Adrenal gland (tissue), 9 donors: ENCODE measurements at regions not wholly inside any gene's neighbourhood (a gene's known extent, or its start where the extent isn't known, plus 50 kb on each side); places are given as distances from the start of the nearest gene placed in this dataset.

Source experiments
- DNase-seq, 7 donors: peaks; one replicate each; pipeline ENCODE4 v3.0.0-alpha.2; 2019 to 2020
- H3K27ac ChIP-seq, 5 donors: fragments of 200-600 bp; sonication (generic) in 4 of 5; 1 replicate in 3 of 5; 2 replicates in 2 of 5; pipeline versions ENCODE4 v1.5.1 to v1.8.0; 2016 to 2020; ENCODE audit warnings: mild to moderate bottlenecking in 1 of 5
- H3K27me3 ChIP-seq: fragments of 200-600 bp; 2 replicates; pipeline ENCODE4 v1.8.0; 2021
- H3K36me3 ChIP-seq, 2 donors: fragments of 200-600 bp; replicated peaks in 1 of 2; 1 replicate in 1 of 2; 2 replicates in 1 of 2; pipeline versions ENCODE4 v1.5.1 to v1.8.0; 2018 to 2022
- H3K4me1 ChIP-seq, 2 donors: fragments of 200-600 bp; replicated peaks in 1 of 2; 1 replicate in 1 of 2; 2 replicates in 1 of 2; pipeline versions ENCODE4 v1.5.1 to v1.8.0; 2018 to 2021
- H3K4me3 ChIP-seq, 4 donors: fragments of 200-600 bp; sonication (generic) in 3 of 4; one replicate each; pipeline ENCODE4 v1.5.1; 2016 to 2018
- H3K9me3 ChIP-seq, 3 donors: fragments of 200-600 bp; sonication (generic) in 1 of 3; replicated peaks in 1 of 3; 1 replicate in 2 of 3; 2 replicates in 1 of 3; pipeline versions ENCODE4 v1.5.1 to v1.8.0; 2016 to 2021
- POLR2A ChIP-seq, 2 donors: fragments of 450-650 bp; IDR thresholded peaks; one replicate each; pipeline ENCODE4 v1.6.1; 2017; ENCODE audit warnings: antibody characterized with exemption in 2 of 2, mild to moderate bottlenecking in 2 of 2, moderate library complexity in 1 of 2
- WGBS, 4 donors: extraction: QIAGEN DNeasy Blood & Tissue Kit in 2 of 4; methylation state at CpG; one replicate each; pipeline versions ENCODE4 v1.1.5 to v1.1.7; 2013 to 2017; 5-methylcytosine and 5-hydroxymethylcytosine counted together
- intact Hi-C, 2 donors: fragments of 100-400 bp; cut with DNase I; formaldehyde crosslinking; loops; one replicate each; pipeline versions ENCODE4 v1.14.1 to v1.15.0; 2022 to 2023
- TF ChIP-seq, protein P1 (sequence below), 6 experiments: fragments of 450-650 bp in 4 of 6; fragments of 200-600 bp in 2 of 6; sonication (generic) in 1 of 6; IDR thresholded peaks; 1 replicate in 5 of 6; 2 replicates in 1 of 6; pipeline versions ENCODE4 v1.5.1 to v1.8.0; 2016 to 2021; ENCODE audit warnings: antibody characterized with exemption in 6 of 6, mild to moderate bottlenecking in 2 of 6, moderate library complexity in 1 of 6
- donor health status: healthy with polysubstance abuse.
- donor health status: Bipolar disorder and iron deficiency.
- donor health status: DM: yes; HTN: yes; CAD: no.
- donor health status: DM: no; HTN: no; CAD: no.
- donor health status: DM: no; HTN: no; CAD: no.

DNA sequence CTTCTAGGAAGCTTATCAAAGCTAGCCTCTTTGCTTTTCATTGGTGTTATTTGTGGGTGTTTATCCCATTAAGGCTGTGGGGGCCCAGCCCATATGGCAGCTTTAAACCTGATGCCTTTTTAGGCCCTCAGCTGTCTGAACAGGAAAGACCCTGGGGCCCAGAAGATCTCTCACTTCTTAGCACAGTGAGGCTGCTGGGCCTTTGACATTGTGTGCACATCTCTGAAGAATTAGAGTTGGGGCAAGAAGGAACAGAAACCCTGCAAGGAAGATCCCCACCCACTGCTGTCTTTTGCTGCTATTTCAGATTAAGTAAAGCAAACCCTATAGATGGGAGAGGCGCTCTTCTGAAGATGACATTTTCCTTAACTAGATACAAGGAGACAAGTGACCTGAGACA, 250.0 kb downstream of the SMAD2 start:
- H3K36me3 ChIP-seq = no peaks in the 10 kb centered on the region
- intact Hi-C loops = no loop called here

DNA sequence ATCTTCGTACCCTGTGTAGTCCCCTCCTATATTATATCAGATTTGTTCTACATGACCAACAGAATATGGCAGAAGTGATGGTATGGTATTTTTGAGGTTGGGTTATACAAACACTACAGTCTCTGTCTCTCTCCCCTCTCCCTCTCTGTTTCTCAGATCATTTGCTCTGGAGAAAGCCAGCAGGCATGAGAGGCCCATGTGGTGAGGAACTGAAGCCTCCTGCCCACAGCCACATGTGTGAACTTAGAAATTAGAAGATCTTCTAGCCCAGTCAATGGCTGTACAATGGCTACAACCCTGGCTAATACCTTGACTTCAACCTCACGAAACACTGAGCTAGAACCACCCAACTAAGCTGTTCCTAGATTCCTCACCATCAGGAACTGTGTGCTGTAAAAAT, 250.6 kb downstream of the SMAD2 start:
- Histone ChIP-seq H3K4me3 (no peak overlapping the region), H3K4me1 (no peaks in the 10 kb centered on the region), H3K27me3 (no peaks in the 10 kb centered on the region), H3K9me3 (no peaks in the 10 kb centered on the region), H3K27ac (no peak overlapping the region), H3K36me3 (no peaks in the 10 kb centered on the region)
- 81 to 96% (median 90%) methylated on average over 2 of the region's 2 CpGs for WGBS, 4 donors
- intact Hi-C loops = no loop called here
- TF ChIP-seq, protein P1, sequence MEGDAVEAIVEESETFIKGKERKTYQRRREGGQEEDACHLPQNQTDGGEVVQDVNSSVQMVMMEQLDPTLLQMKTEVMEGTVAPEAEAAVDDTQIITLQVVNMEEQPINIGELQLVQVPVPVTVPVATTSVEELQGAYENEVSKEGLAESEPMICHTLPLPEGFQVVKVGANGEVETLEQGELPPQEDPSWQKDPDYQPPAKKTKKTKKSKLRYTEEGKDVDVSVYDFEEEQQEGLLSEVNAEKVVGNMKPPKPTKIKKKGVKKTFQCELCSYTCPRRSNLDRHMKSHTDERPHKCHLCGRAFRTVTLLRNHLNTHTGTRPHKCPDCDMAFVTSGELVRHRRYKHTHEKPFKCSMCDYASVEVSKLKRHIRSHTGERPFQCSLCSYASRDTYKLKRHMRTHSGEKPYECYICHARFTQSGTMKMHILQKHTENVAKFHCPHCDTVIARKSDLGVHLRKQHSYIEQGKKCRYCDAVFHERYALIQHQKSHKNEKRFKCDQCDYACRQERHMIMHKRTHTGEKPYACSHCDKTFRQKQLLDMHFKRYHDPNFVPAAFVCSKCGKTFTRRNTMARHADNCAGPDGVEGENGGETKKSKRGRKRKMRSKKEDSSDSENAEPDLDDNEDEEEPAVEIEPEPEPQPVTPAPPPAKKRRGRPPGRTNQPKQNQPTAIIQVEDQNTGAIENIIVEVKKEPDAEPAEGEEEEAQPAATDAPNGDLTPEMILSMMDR (IDR thresholded peaks at IDR 0.05) = no peak
- no peak for TF ChIP-seq POLR2A (IDR thresholded peaks at IDR 0.05)
- no peak for DNase-seq

More for the DNA sequence above, 250.0 kb downstream of the SMAD2 start:
- Histone ChIP-seq H3K4me1 (no peaks in the 10 kb centered on the region), H3K9me3 (no peaks in the 10 kb centered on the region), H3K27me3 (no peaks in the 10 kb centered on the region), H3K4me3 (no peak overlapping the region), H3K27ac (no peak overlapping the region)
- DNase-seq = no peak
- TF ChIP-seq POLR2A (IDR thresholded peaks at IDR 0.05) = no peak
- TF ChIP-seq, protein P1 (IDR thresholded peaks at IDR 0.05) = no peak
- WGBS, 4 donors = 82 to 94% (median 92%) methylated on average over 1 of the region's 1 CpG

DNA sequence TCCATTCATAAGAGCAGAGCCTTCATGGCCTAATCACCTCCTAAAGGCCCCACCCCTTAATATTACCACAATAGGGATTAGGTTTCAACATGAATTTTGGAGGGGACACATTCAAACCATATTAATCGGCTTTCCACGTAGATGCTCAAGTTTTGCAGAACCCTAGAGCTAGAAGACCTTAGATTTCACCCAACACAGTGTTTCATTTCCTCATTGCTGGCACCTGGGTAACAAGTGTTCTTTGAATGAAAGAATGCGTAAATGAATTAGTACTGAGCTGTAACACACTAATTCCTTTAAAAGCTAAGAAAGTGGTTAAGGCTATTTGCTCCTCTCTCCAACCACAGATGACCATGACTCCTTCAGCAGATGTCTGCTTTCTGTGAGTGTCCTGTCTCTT, 252.5 kb downstream of the SMAD2 start:
- WGBS, 4 donors = 84 to 96% (median 89%) methylated on average over 3 of the region's 3 CpGs
- H3K36me3 ChIP-seq = no peaks in the 10 kb centered on the region
- no peak overlapping the region for H3K27ac ChIP-seq
- intact Hi-C loops = no loop called here
- no peaks in the 10 kb centered on the region for H3K27me3 ChIP-seq
- H3K9me3 ChIP-seq = no peaks in the 10 kb centered on the region
- DNase-seq = no peak
- H3K4me3 ChIP-seq = no peak overlapping the region
- no peaks in the 10 kb centered on the region for H3K4me1 ChIP-seq
- TF ChIP-seq, protein P1 (IDR thresholded peaks at IDR 0.05) = no peak
- TF ChIP-seq POLR2A (IDR thresholded peaks at IDR 0.05) = no peak

DNA sequence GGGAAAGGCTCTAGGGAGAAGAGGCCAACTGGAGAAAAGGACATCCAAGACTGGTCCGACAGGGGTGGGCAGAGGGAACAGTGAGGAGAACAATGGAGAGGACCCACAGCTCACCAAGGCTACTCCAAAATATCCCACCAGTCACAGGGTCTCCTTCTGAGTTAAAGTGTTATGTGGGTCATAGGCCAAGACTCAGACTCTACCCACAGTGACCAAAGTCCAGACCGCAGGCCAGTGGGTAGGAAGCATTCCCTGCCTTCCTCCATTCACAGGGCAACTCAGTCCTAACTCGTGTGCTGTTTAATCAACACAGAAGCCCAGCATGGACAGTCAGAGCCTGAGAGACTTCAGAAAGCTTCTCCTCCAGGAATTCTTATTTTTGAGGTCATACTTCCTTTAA, 260.6 kb downstream of the SMAD2 start:
- Histone ChIP-seq H3K4me1 (no peaks in the 10 kb centered on the region), H3K36me3 (no peaks in the 10 kb centered on the region), H3K27me3 (no peaks in the 10 kb centered on the region), H3K9me3 (no peaks in the 10 kb centered on the region), H3K4me3 (no peak overlapping the region), H3K27ac (no peak overlapping the region)
- intact Hi-C loops = no loop called here
- no peak for TF ChIP-seq POLR2A (IDR thresholded peaks at IDR 0.05)
- TF ChIP-seq, protein P1 (IDR thresholded peaks at IDR 0.05) = no peak
- 68 to 87% (median 85%) methylated on average over 3 of the region's 3 CpGs for WGBS, 4 donors
- DNase-seq = no peak
